Lower lobe of right lung (tissue), 2 donors: ENCODE measurements at regions not wholly inside any gene's neighbourhood (a gene's known extent, or its start where the extent isn't known, plus 50 kb on each side); places are given as distances from the start of the nearest gene placed in this dataset.
A peak's percentile ranks its signal among the peaks of the same experiment; 100 is the strongest.

Experiments
- ATAC-seq, 2 donors: fragments of 200-7000 bp; cut with Tn5 transposase; one replicate each; pipeline ENCODE4 v1.9.1; 2020 to 2022; ENCODE audit warnings: mild to moderate bottlenecking in 2 of 2, moderate library complexity in 2 of 2
- DNase-seq: peaks from one replicate; pipeline ENCODE4 v3.0.0-alpha.2; 2020
- H3K27ac ChIP-seq: fragments of 200-600 bp; one replicate; pipeline ENCODE4 v1.8.0; 2022
- H3K27me3 ChIP-seq: fragments of 200-600 bp; one replicate; pipeline ENCODE4 v1.8.0; 2022; ENCODE audit warnings: low read depth
- H3K36me3 ChIP-seq: fragments of 200-600 bp; one replicate; pipeline ENCODE4 v1.8.0; 2022; ENCODE audit warnings: mild to moderate bottlenecking
- H3K4me1 ChIP-seq: fragments of 200-600 bp; one replicate; pipeline ENCODE4 v1.8.0; 2022
- H3K4me3 ChIP-seq: fragments of 200-600 bp; one replicate; pipeline ENCODE4 v1.8.0; 2022; ENCODE audit warnings: mild to moderate bottlenecking
- H3K9me3 ChIP-seq: fragments of 200-600 bp; one replicate; pipeline ENCODE4 v1.8.0; 2022
- intact Hi-C: fragments of 100-400 bp; cut with DNase I; formaldehyde crosslinking; loops from one replicate; pipeline ENCODE4 v1.11.0; 2022
- TF ChIP-seq, protein P1 (sequence below): fragments of 200-600 bp; IDR thresholded peaks from one replicate; pipeline ENCODE4 v1.8.0; 2022; ENCODE audit warnings: antibody characterized with exemption, mild to moderate bottlenecking
- donor health status: DM: no; HTN: yes; CAD: no; lungs with severe emphysema.

DNA sequence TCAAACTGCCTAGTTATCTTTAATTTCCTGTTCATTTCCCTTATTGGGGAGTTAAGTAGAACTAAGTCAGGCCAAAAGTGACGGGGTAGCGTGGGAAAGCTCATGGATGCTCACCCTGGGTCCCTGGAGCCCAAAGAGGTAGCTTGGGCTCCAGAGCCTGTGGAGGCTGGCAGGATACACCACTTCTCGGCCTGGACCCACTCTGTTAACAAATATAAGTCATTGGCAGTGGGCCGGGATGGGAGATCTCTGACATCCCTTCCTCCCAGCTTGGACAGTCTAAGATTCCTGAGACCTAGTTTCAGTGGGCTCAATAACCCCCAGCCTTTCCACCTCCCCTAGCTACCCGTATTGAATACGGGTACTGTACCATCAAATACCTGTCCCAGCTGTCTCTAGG lies 106.1 kb downstream of the EFNB1 start:
- ATAC-seq: no peak
- Histone ChIP-seq H3K27ac (no peak overlapping the region), H3K9me3 (no peaks in the 10 kb centered on the region), H3K36me3 (no peaks in the 10 kb centered on the region), H3K4me1 (no peaks in the 10 kb centered on the region), H3K4me3 (no peak overlapping the region), H3K27me3 (no peaks in the 10 kb centered on the region)
- intact Hi-C loops: no loop called here
- no peak for DNase-seq
- TF ChIP-seq, protein P1, sequence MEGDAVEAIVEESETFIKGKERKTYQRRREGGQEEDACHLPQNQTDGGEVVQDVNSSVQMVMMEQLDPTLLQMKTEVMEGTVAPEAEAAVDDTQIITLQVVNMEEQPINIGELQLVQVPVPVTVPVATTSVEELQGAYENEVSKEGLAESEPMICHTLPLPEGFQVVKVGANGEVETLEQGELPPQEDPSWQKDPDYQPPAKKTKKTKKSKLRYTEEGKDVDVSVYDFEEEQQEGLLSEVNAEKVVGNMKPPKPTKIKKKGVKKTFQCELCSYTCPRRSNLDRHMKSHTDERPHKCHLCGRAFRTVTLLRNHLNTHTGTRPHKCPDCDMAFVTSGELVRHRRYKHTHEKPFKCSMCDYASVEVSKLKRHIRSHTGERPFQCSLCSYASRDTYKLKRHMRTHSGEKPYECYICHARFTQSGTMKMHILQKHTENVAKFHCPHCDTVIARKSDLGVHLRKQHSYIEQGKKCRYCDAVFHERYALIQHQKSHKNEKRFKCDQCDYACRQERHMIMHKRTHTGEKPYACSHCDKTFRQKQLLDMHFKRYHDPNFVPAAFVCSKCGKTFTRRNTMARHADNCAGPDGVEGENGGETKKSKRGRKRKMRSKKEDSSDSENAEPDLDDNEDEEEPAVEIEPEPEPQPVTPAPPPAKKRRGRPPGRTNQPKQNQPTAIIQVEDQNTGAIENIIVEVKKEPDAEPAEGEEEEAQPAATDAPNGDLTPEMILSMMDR: no peak

DNA sequence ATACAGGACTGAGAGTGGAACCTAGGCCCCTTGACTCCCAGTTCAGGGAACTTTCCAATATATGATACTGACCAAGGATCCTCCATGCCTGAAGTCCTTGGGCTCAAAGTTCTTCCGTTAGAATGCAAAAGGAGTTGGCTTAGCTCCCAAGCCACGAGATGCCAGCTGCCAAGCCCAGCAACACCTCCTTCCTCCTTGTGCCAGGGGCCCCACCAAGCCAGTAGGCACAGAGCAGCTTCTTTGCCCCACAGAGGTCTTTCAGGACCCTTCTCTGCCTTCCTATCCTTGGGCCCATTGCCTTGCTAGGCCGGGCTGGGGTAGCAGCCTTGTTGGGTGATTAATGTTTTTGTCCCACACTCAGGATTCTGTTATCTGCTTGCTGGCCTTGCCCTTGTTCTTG lies 105.6 kb downstream of the EFNB1 start:
- DNase-seq (no peak), ATAC-seq (no peak)
- H3K36me3 ChIP-seq: no peaks in the 10 kb centered on the region
- no peak overlapping the region for H3K4me3 ChIP-seq
- TF ChIP-seq, protein P1: no peak
- H3K4me1 ChIP-seq: no peaks in the 10 kb centered on the region
- H3K27me3 ChIP-seq: no peaks in the 10 kb centered on the region
- H3K9me3 ChIP-seq: no peaks in the 10 kb centered on the region
- no peak overlapping the region for H3K27ac ChIP-seq
- intact Hi-C loops: no loop called here

DNA sequence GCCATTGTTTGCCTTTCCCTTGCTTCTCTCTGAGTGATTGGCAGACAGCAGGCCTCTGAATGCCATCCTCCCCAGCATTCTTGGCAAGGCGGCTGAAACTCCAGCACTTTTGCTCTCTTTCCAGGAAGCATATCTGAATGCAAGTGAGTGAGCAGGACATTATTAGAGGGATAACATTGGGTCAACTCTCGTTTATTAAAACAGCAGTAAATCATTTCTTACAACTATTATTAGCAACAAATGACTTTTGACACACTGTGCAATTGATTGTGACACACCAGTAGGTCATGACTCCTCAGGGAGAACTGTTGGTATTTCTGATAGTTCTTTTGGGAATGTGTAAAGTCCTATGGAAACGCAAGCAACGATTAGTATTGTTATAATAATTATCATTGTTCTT lies 103.8 kb downstream of the EFNB1 start:
- H3K4me1 ChIP-seq: no peaks in the 10 kb centered on the region
- ATAC-seq: no peak

DNA sequence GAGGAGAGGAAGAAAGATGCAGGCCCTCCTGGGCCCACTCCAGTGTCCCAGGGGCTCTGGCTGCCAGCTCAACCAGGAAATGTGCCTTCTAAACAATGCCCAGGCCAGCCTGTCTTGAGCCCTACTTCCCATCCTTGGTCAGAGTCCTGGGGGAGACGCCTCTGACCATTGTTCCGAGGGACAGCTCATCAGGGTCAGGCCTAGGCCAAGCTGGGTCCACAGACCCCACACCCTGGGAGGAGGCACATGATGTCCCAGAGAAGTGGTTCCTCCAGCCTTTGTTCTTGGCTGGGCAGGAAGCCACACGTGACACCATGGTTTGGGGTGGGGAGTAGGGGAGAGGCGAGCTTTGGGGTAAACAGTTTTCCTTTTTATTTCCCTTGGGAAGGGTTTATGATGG lies 102.5 kb downstream of the EFNB1 start:
- no peak overlapping the region for H3K4me3 ChIP-seq
- H3K4me1 ChIP-seq: no peaks in the 10 kb centered on the region
- no peaks in the 10 kb centered on the region for H3K27me3 ChIP-seq
- TF ChIP-seq, protein P1: no peak
- peak; percentile 46 for DNase-seq
- intact Hi-C loops: no loop called here
- no peaks in the 10 kb centered on the region for H3K9me3 ChIP-seq
- peak overlapping the region; percentile 24 for H3K27ac ChIP-seq
- ATAC-seq: peak; percentile 48 to 78
- no peaks in the 10 kb centered on the region for H3K36me3 ChIP-seq

More for the DNA sequence above, 103.8 kb downstream of the EFNB1 start:
- TF ChIP-seq, protein P1: no peak
- no peak overlapping the region for H3K4me3 ChIP-seq
- no peak for DNase-seq
- H3K9me3 ChIP-seq: no peaks in the 10 kb centered on the region
- H3K27me3 ChIP-seq: no peaks in the 10 kb centered on the region
- intact Hi-C loops: no loop called here
- peak overlapping the region; percentile 24 for H3K27ac ChIP-seq
- H3K36me3 ChIP-seq: no peaks in the 10 kb centered on the region

DNA sequence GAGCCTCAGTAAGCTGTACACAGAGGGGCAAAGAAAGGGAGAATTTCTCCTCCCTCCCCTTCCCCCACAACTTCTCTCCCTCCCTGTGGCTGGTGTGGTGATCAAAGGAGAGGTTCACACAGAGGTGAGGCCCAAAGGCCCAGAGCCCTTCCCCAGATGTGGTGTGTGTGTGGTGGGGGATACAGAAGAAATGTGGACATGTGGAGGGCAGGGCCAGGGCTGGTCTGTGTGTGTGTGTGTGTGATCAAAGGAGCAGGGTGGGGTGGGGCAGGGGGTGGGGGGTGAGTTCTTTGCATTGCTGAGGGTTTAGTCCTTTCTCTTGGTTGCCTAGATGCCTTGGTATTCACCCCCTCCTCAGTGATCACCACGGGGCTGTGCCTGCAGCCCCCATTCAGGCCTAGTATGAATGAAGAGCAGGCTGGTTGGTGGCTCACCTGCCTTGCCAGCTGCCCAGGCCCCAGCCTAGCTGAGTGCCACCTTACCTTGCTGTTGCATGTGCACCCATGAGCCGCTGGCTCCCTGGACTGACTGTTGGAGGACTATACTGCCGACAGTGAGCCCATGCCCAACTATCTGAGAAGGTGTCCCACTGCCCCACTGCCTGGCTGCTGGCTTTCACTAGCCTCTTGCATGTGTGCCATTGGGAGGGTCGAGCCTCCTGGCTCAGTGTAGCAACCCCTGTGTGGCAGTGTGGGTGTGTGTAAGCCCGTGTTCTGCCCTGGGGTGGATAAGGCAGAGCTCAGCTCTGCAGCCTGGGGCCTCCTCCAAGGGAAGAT lies 101.9 kb downstream of the EFNB1 start:
- ATAC-seq (no peak), DNase-seq (no peak)
- no peaks in the 10 kb centered on the region for H3K36me3 ChIP-seq
- TF ChIP-seq, protein P1: no peak
- H3K27me3 ChIP-seq: no peaks in the 10 kb centered on the region
- H3K27ac ChIP-seq: peak overlapping the region; percentile 18
- no peak overlapping the region for H3K4me3 ChIP-seq
- H3K4me1 ChIP-seq: no peaks in the 10 kb centered on the region
- no peaks in the 10 kb centered on the region for H3K9me3 ChIP-seq
- intact Hi-C loops: no loop called here
